HG03571 (cell line): ENCODE measurements at regions not wholly inside any gene's neighbourhood (a gene's known extent, or its start where the extent isn't known, plus 50 kb on each side); places are given as distances from the start of the nearest gene placed in this dataset.

Experiments
- ATAC-seq: cut with Tn5 transposase; IDR thresholded peaks from one replicate; pipeline ENCODE4 v1.9.1; 2021; ENCODE audit not compliant: unreplicated experiment

DNA sequence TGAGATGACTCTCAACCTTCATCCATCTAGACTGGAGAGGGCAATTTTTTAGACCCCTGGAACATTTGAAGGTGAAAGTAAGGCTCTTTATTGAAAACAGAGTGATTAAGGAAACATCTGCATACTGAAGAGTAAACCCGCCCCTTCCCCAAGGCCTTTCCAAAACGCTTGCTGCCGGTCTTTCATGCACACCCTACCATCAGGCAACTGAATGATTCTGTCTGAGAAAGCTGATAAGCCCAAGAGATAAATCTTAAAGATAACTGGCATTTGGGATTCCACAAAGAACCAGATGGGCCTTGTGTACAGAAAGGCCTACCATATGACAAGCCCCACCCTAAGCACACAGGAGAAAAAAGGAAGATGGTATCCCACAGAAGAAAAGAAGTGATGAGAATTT is 54.4 kb upstream of the PIK3R1 start:
- no peak for ATAC-seq

DNA sequence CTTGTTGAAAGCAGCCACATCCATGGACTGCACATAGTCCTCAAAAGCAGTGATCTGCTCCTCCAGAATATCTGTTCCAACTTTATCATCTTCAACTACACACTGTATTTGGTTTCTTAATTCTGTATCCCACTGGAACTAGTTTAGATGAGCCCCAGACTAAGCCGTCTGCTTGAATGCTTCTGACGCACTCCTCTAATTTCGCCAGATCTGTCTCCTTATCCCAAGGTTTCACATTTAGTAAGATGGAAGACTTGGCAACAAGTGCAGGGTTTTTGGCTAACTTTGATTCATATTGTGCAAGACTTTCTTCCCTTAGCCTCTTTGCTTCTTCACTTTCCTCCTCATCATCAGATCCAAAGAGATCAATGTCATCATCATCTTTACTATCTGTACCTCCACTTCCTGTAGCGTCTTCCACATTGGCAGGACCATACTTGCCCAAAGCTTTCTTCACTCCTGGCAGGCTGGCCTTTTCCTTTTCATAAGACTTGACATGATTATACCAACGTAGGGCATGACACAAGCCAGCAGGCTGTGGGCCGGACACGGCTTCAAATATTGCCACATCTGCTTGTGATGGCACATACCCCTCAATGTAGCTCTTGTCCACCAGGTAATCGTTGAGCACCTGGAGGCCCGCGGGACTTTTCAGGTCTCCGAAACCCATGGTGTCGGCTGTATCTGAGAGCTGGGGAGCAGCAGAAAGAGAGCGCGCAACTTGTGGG is 56.2 kb upstream of the PIK3R1 start:
- ATAC-seq: no peak

DNA sequence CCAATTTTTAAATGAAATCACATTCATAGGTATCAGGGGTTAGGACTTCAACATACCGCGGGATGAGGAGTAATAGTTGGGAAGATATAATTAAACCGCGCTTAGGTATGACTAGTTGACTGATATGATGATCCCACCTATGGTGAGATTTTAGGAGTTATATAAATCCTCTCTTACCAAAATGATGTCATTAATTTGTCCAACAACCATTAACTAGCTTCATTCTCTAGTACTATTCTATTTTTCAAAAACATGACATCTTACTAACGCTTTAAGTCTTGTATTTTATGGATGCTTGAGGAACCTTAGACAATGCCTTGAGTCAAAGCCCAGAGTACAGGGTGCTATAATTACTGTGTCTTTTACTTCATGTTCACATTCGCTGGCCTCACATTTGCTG is 59.6 kb upstream of the PIK3R1 start:
- no peak for ATAC-seq

DNA sequence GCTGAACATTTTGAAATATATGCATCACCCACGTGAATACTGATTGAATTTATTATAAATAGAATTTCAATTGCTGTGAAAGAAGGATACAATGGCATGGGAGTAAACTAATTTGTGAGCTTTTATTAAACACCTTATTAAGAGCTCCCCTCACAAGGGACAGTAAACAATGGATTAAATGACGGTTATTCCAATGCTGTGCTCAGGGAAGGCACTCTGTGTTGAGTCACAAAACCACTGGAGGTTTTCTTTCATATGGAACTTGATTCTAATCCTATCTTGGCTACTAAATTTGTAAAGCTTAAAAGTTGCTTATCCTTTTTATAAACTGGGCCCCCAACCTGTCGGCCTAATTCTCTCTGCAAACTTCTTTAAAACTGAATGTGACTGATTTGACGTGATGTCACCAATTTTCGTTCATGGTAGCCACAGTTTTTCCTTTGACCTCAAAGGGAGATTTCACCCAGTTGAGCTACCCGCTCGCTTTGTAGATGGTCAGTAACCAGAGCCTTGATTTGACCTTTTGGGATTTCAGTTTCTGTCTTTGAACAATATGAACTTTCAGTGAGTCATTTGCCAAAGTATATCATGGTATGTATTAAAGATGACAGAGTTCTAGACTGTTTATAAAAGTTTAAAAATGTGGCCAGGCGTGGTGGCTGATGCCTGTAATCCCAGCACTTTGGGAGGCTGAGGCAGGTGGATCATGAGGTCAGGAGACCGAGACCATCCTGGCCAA is 61.3 kb upstream of the PIK3R1 start:
- no peak for ATAC-seq

DNA sequence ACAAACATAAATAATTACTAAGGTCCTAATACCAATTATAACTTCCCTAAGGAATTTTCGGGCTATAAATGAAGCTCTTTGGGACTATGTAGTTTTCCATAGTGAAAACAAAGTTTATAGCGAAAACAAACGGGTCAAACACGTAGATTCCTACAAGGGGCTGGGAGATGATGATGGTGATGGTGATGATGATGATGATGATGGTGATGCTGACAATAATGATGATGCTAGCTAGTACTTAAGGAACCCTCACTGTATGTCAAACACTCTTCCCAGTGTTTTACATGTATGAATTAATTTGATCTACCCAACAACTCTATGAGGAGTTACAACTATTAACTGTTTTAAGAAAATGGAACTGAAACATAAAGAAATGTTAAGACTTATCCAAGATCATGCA is 63.7 kb upstream of the PIK3R1 start:
- no peak for ATAC-seq

DNA sequence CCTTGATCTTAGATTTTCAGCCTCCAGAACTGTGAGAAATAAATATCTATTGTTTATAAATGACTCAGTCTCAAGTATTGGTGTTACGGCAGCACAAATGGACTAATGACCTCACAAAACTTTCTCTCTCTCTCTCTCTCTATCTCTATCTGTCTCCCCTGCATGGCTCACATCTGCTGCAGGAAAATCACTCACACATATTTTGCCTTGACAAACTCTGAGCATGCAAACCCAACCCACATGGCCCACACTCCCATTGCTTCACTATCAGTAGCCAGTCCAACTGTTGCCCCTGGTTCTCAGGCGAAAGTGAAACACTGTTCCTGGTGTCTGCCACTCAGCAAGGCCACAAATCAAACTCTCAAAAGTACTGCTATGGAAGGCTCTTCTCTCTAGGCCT is 66.4 kb upstream of the PIK3R1 start:
- no peak for ATAC-seq

DNA sequence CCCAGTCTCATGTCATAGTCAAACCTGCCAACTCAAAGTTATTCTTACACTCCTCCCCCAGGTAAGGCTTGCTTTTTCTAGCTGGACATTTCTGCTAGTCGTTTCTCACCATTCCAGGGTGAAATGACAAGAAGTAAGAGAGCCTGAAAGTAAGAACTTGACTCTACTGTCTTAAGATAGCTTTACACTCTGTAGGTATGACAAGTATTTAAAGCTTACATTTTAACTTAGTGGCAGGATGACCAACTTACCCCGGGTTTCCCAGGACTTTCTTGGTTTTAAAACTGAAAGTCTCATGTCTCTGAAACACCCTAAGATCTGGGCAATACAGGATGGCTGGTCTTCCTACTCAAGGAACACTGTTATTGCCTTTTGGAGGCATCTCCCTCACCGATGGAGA is 67.5 kb upstream of the PIK3R1 start:
- peak; percentile 66 for ATAC-seq

DNA sequence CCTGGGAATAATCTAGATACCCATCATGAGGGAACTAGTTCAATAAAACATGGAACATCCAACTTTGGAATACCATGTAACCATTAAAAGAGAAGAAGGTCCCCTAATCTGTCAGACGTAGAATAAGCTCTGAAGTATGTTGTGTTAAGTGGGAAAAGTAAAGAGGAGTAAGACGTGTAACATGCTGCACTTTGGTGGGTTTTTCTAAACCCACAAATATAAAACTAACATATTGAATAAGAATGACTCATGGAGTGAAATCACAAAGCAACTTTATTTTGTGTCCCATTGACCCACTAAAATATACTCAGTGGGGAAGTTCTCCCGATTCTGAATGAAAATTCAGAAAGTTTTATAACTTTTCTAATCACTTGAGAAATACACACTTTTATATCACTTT is 67.9 kb upstream of the PIK3R1 start:
- peak; percentile 5 for ATAC-seq

DNA sequence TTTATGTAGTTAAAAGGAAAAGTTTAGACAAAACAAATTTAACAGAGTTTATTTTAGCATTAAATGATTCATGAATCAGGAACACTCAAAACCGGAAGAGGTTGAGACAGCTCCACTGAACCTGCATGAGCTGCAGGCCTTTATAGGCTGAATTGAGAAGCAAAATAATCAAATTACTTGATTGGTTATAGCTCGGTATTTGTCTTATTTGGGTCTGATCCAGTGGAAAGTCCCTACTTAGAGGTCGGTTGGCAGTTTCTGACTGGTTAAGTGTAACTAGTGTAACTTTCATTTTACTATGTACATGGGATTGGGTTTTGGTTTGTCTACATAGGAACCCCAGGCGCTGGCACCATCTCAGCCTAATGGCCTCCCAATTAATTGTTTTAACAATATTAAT is 74.1 kb upstream of the PIK3R1 start:
- no peak for ATAC-seq

DNA sequence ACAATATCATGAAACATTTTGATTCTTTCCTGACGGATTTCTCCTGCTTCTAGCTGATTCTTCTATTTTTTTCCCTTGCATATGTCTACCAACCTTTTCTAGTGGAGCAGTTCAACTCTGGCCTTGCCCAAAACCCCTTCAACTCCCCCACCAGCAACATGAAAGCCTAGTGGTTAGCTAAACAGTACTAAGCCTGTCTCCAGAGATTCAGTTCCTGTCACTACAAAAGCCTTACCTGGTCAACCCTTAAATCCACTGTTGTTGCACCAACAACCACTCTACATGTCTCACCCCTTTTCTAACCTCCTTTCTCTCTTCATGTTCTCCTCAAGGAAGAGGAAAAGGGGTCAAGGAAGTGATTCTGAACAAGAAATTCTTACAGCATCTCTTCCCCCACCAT is 74.8 kb upstream of the PIK3R1 start:
- peak; percentile 63 for ATAC-seq

DNA sequence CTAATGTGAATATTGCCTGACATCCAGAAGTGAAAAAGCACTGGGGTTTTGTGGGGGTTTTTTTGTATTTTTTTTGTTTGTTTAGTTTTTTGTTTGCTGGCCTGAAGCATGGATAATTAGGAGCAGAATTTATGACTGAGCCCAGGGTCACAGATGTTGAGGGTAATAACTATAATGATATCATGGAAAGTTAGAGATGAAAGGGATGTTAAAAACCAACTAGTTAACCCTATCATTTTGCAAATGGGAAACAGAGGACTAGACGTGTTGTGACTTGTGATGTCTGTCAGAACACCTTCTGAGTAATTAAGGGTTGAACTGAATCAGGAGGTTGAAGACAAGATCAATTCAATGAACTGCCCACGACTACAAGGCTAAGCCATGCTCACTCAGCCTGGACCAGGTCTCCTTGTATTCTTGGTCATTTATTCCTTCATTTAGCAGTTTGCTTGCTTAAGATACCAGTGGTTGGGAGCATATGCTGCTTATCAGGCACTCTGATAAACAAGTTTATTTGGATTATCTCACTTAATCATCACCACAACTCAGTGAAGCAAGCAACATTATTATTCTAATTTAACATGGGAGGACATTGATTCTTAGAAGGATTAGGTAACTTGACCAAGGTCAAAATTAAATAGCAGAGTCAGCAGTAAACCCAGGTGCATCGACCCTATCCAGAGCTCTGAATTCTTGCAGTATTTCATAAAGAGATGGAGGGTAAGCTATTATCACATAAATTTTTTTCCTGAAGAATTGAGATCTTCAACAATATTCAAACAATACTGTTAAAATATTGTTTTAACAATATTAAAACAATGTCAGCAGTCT is 75.7 kb upstream of the PIK3R1 start:
- no peak for ATAC-seq

DNA sequence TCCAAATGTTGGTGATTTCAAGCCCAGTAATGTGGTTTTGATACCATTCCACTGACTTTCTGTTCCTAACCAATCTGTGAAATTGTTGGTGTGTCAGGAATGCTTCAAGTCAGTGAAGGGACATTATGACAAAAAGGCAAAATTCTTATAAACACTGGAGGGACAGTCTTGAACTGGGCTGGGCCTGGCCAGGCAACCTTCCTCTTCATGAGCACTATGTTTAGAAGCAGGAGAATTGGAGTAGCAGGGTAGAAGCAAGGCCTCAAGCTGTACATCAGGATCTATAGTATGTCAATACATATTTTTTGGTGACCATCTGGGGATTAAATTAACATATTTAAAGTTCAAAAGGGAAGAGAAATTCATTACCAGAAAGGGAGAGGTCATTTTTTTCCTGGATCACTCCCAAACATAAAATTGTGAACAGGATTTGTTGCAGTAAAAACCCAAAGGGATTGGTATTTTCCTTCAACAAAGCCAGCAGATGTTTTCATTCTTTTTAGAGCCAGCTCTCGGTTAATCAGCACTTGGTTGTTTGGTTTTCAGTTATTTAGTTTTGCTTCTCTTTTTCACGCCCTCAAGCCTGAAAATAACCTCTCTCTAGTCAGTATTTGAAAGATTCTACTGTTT is 77.9 kb upstream of the PIK3R1 start:
- ATAC-seq: no peak

DNA sequence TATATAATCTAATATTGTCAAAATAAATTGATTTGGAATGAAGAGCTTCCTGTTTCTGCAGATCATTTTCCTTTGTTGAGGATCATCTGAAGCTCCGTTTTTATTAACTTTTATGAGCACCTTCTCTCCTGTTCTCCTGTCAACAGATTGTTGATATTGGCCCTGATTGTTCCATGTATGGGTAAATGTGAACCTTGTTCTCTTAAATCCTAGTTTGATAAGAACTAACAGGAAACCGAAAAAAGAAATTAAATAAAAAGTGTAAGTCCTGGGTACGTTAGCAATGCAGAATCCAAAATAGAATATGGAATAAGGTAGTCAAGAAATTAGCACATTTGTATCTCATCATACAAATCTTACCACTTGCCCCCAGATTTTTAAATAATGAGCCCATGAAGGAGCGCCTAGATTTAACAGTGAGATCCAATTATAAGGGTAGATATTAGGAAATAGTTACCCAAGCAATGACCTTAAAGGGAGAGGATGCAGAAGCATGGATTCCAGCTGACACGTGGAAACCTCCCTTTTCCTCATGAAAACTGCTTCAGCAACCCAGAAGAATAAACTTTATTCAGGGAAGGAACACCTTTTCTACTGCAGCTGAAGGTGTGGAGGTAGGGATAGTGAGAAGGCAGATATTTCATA is 80.8 kb upstream of the PIK3R1 start:
- no peak for ATAC-seq

DNA sequence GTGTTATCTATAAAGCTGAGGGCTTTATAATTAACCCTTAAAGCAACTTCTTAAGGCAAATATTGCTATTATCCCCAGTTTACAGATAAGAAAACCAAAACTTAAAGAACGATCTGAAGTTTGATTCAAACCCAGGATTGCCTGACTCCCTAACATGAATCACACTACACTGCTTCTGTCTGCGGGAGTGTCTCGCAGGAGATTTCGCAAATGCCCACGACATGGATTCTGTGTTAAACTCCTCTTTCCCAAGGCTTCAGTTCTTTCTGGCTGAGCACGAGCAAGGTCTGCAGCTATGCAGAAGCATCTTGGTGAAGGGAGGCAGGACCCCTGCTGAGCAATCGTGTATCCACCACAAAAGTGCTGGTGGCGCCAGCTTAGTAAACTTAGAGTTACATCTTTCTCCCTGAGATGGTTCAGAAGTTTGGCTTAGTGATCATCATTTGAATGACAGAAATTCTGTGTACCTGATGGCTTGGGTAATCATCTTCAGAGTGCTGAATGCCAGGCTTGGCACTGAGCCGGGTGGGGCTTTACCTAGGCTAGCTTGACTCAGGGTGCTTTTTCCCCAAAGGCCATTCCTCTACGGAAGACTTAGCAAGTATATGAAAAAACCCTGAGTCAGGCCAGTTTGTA is 81.4 kb upstream of the PIK3R1 start:
- no peak for ATAC-seq

DNA sequence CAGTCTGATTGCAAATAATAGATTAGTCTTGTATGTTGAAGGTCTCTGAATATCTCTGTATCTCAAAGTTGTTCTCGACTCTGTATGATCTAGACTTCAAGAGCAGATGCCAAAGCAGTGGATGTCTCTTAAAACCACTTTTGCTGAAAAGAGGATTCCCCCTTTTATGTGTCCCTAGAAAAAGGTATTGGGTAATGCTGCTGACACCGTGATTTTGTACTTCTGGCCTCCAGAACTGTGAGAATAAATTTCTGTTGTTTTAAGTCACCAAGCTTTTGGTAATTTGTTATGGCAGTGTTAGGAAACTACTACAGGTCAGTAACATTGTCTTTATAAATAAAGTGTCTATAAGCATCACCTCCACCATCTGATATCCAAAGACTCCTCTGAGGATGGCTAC is 85.3 kb upstream of the PIK3R1 start:
- no peak for ATAC-seq

DNA sequence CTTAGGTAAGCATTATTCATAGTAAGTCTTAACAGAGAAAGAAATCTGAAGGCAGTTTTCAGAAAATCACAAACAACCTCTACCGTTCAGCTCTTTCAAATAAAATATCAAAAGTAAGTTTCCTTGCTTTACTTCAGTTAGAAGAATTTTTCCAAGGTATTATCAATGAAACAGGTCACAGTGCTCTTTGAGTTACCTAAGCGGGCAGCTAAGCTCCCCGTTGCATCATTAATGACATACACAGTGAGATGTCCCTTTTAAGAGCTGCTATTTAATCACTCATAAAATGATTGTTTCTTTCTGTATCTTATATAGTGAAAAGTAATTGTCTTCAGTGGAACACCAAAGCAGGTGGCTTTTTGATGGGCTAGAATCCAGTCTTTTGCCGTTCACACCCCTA is 86.2 kb upstream of the PIK3R1 start:
- ATAC-seq: no peak

DNA sequence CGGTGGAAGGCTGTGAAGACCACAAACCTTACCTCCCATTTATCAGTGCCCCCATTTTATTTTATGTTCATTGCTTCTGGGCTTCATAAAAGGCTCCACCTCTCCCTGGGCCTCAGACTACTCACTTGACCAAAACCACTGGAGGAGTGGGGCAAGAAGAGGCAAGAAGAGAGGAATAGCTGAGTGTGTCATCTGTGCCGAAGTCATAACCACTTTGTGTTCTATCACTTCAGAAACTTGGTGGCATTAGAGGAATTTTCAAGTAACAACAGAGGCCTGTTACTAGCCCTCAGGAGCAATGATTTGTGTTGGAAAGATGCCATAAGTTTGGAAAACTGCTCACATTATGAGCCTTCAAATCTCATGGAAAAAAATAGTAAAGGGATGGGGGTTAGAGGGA is 88.7 kb upstream of the PIK3R1 start:
- no peak for ATAC-seq

DNA sequence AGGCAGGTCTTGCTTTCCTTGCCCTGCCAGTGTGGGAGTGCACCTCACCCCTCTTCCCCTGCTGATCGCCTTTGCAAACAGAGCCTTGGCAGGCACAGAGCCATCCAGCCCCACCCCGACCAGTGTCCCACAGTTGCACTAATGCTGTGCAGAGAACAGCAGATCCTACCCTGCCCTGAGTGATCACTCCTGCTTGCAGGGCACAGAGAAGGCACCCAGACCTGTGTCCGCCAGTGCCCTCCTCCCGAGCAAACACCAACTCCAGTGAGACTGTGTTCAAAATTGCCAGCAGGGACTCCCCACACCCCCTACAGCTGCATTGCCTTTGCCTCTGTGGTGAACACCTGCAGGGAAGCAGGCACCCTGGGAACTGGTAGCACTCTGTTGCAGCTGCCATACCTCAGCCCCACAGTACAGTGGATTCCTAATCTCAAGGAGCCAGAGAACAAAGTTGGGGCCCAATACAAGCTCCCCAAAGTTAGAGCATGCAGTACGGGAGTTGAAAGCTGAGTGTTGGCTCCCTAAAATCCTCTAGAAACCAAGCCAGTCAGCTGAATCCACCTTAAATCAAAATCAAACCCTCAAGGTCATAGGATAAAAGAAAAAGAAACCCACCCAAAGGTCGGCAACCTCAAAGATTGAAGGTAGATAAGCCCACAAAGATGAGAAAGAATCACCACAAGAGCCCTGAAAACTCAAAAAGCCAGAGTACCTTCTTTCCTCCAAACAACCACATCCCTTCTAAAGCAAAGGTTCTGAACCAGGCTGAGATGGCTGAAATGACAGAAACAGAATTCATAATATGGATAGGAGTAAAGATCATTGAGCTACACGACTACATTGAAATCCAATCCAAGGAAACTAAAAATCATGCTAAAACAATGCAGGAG is 92.9 kb upstream of the PIK3R1 start:
- ATAC-seq: no peak

DNA sequence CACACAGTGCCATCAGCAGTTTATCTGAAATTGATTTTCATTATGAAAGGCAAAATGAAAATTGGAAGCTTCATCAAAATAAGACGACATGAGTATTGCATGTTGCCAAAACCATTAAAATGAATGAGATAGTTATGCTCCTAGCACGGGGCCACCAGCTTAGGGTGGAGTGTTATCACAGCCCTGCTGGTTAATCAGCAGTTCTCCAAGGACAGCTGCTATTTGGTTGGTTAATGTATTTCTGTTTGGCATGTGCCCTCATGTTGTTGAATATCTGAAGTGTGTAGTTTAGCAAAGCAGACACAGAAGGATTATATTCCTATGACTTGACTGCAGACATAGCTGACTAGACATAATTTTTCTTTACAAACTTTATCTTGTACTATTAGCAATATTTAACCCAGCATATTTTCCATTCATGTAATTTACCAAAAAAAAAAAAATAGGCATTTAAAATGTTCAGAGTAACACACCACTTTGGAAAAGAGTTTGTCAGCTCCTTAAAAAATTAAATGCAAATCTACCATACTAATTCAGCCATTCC is 98.6 kb upstream of the PIK3R1 start:
- no peak for ATAC-seq
